ENCODE measurements at regions not wholly inside any gene's neighbourhood (a gene's known extent, or its start where the extent isn't known, plus 50 kb on each side); places are given as distances from the start of the nearest gene placed in this dataset.
"Not testable (repeated sequence)": the region's sequence is repeated elsewhere in the genome, so short reads cannot be mapped to it uniquely, and the experiment has no call there.

- no peak overlapping the region for H3K27ac ChIP-seq
- no peak for TF ChIP-seq ZFX (IDR thresholded peaks at IDR 0.05; ENCODE audit: borderline replicate concordance)
- TF ChIP-seq CTCF (IDR thresholded peaks at IDR 0.05): no peak
Measured at GRCh38 chr2:82333697-82334096, 2029.1 kb upstream of the LRRTM1 start.

DNA sequence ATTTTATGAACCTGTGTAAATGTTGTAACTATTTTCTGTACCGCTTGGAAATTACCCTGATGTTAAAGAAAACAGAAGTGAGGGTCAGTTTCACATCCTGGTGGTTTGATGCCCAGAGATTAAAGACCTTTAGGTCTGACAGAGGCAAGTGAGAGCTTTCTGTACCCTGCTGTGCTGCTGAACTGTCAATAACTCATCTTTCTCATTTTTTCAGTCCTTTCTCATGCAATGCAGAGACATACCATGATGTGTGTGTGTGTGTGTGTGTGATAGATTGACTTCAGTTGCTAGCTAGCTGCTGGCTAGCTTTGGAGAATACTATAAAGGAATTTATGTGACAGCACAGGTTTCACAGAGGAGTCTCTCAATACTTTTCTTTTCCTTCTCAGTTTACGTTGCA lies 2025.6 kb upstream of the LRRTM1 start:
- no peak overlapping the region for H3K27ac ChIP-seq
- TF ChIP-seq CTCF (IDR thresholded peaks at IDR 0.05) (no peak), ZFX (IDR thresholded peaks at IDR 0.05; ENCODE audit: borderline replicate concordance) (no peak)

- H3K27ac ChIP-seq: not testable (repeated sequence)
Measured at GRCh38 chr2:82326180-82326767, 2021.7 kb upstream of the LRRTM1 start.

DNA sequence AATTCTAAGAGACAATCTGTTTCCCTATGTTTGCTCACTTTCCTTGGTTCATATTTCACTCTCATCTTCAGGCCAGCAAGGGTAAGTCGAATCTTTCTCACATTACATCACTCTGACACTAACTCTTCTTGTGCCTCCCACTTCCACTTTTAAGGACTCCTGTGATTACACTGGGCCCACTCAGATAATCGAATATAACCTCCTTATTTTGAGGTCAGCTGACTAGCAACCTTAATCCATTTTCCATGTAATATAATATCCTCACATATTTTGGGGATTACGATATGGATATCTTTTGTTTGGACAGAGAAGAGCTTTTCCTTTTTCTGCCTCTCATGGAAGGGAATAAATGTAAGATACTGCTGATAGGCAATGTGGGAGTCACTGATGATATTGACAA lies 2015.7 kb upstream of the LRRTM1 start:
- no peak overlapping the region for H3K27ac ChIP-seq
- TF ChIP-seq CTCF (IDR thresholded peaks at IDR 0.05) (no peak), ZFX (IDR thresholded peaks at IDR 0.05; ENCODE audit: borderline replicate concordance) (no peak)

DNA sequence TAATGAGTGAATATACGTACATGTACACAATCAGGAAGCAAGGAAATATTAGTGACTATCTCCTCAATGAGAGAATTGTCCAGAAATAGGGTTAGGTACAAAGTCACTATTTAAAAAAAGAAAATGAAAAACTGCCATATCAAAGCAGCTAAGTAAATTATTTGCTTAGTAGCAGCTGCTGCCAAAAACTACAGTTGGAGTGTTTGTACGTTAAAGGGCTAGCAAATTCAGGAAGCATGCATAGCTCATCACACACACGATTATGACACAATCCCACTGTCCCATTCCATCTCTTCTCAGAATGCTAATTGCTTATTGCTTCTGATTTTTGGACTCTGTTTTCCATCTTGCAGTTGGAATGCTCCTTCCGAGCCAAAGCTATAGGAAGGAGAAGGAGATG lies 2012.5 kb upstream of the LRRTM1 start:
- H3K27ac ChIP-seq: no peak overlapping the region
- TF ChIP-seq CTCF (IDR thresholded peaks at IDR 0.05) (no peak), ZFX (IDR thresholded peaks at IDR 0.05; ENCODE audit: borderline replicate concordance) (no peak)

GRCh38 chr2:82316586-82316985 lies 2012.0 kb upstream of the LRRTM1 start:
- TF ChIP-seq ZFX (IDR thresholded peaks at IDR 0.05; ENCODE audit: borderline replicate concordance) (no peak), CTCF (IDR thresholded peaks at IDR 0.05) (no peak)
- no peak overlapping the region for H3K27ac ChIP-seq

GRCh38 chr2:82314836-82315472 lies 2010.4 kb upstream of the LRRTM1 start:
- no peak for TF ChIP-seq CTCF (IDR thresholded peaks at IDR 0.05)
- no peak for TF ChIP-seq ZFX (IDR thresholded peaks at IDR 0.05; ENCODE audit: borderline replicate concordance)

DNA sequence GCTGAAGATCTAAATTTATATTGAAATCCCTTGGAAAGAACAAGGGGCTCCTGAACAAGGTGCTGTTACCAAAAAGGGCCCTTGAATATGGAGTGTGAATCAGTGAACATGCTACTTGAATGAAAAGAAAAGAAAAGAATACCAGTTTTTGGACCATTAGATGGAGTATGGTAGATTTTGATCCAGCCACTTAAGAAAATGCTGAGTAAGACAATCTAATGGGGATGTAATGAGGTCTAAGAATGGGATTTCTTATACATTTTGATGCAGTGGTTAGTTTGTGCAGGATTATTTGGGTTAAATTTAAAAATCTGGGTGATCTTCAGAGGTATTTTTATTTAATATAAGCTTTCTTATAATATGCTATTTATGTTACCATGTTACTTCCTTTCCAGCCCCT lies 2003.0 kb upstream of the LRRTM1 start:
- TF ChIP-seq CTCF (IDR thresholded peaks at IDR 0.05) (no peak), ZFX (IDR thresholded peaks at IDR 0.05; ENCODE audit: borderline replicate concordance) (no peak)
- no peak overlapping the region for H3K27ac ChIP-seq

More at GRCh38 chr2:82314836-82315472, 2010.4 kb upstream of the LRRTM1 start:
- no peak overlapping the region for H3K27ac ChIP-seq

Measured in 22Rv1 (cell line).